NCI-H69 (cell line): ENCODE measurements at regions not wholly inside any gene's neighbourhood (a gene's known extent, or its start where the extent isn't known, plus 50 kb on each side); places are given as distances from the start of the nearest gene placed in this dataset.
"Not testable (repeated sequence)": the region's sequence is repeated elsewhere in the genome, so short reads cannot be mapped to it uniquely, and the experiment has no call there.

Experiments
- DNase-seq: peaks from one replicate; lab custom pipeline; 2025; lab: John Stamatoyannopoulos, UW

DNA sequence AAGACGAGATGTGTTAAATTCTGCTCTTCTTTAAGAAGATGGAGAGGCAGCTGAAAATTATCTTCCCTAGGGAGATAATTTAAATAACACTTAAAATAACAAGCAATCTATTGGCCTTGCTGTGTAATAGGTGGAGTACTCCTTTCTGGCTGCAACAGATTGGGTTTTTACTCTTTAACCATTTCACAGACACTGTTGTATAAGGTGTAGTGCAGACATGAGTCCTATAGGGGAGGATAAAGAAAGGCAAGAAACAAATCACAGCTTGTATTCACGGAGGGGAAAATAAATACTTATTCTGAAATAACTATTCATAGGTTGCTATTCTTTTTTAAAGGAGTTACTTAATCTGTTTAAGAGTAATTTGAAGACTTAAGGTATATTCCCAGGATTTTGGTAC is 252.0 kb downstream of the ZPLD1 start:
- no peak for DNase-seq

- DNase-seq = peak; percentile 49
Measured at GRCh38 chr3:102687851-102688555, 253.2 kb downstream of the ZPLD1 start.

- no peak for DNase-seq
Measured at GRCh38 chr3:102688556-102688930, 253.7 kb downstream of the ZPLD1 start.

- DNase-seq = no peak
Measured at GRCh38 chr3:102691507-102691906, 256.7 kb downstream of the ZPLD1 start.

GRCh38 chr3:102699104-102699818 is 264.4 kb downstream of the ZPLD1 start:
- DNase-seq = no peak

DNA sequence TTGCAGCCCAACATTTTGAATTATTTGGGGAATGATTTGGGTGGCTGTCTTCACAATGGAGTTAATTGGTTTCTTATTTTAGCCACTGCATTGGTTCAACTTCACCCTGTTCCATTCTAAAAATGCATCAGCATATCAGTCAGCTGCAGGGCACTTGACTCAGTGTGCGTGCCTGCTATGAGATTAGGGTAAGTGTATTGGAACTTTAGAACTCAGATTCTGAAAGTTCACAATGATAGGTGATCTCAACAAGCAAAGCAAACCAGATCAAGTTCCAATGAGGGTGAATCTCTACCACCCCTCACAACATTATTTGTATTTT is 265.0 kb downstream of the ZPLD1 start:
- DNase-seq = no peak

DNA sequence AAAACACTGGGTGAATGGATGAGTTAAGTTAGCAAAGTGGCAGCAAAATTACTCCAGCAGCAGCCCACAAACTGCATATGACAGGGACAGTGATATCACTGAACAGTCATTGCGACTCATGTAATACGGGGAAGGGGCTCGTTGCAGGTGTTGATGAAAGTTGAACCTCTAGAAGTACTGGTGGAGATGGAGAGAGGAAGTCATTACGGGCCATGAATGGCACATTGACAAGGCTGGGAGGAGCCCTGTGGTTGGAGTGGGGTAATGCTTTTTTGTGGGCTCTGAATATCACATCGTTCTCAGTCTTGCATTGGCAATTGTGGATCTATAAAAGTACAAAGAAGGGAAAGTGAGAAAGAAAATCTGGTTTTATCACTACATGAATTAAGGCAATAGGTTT is 278.1 kb downstream of the ZPLD1 start:
- DNase-seq = no peak

DNA sequence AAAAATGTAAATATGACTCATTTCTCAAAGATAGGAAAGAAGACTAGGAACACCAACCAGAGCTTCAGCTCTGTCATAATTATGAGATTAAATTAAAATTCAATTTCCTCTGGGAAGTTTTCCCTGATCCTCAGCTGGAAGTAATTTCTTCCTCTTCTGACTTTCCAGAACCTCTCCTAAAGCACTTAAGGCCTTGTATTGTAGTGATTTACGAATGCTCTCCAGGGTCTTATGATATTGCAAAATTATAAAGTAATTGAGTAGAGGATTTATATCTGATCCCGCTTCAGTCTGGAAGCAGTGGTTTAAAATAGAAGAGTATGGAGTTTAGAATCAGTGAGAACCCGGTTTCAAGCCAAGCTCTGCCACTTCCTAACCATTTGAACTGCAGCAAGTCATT is 279.8 kb downstream of the ZPLD1 start:
- DNase-seq = no peak

GRCh38 chr3:102715030-102715697 is 280.3 kb downstream of the ZPLD1 start:
- DNase-seq = no peak

DNA sequence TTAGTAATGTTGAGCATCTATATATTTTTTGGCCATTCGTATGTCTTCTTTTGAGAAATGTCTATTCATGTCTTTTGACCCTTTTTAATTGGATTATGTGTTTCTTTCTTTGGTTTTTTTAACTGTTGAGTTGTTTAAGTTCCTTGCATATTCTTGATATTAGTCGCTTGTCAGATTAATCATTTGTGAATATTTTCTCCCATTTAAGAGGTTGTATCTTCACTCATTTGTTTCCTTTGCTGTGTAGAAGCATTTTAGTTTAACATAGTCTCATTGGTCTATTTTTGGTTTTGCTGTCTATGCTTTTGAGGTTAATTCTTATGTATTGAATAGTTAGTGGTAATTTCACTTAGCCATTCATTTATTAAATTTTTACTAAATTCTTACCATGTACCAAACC is 283.8 kb downstream of the ZPLD1 start:
- no peak for DNase-seq

- no peak for DNase-seq
Measured at GRCh38 chr3:102722317-102722716, 287.5 kb downstream of the ZPLD1 start.

DNA sequence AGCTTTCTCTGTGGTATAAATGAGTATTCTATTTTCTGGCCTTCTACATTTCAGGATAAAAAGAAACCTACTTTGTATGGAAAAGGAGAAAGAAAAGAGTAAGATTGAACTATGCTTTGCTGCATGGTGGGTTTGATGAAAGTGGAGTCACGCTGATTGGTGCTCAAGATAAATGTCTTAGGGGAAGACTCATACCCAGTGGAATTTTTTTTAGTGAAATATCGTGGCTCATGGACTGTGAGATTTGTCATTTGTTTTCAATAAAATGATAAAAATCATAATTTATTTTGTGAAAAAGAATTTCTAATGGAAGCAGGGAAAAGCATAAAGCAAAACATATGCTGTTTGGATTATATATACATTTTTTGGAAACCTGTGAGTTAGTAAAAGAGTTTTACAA is 292.5 kb downstream of the ZPLD1 start:
- DNase-seq = no peak

DNA sequence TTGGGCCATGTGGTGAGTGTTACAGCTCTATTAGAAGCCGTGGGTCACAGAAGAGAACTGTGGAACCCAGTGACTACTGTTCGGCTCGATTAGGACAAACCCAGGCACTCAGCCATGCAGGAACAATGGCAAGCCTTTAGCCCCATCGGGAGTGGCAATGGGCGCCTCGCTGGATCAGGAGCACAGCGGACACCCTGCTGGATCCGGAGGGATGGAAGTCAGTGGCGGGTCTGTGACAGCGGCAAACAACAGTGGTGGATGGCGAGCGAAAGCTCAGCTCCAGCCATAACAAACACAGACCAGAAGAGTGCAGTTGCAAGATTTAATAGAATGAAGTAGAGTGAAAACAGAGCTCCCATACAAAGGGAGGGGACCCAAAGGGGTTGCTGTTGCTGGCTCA is 297.8 kb downstream of the ZPLD1 start:
- DNase-seq = not testable (repeated sequence)

- DNase-seq = no peak
Measured at GRCh38 chr3:102733791-102734563, 299.2 kb downstream of the ZPLD1 start.

DNA sequence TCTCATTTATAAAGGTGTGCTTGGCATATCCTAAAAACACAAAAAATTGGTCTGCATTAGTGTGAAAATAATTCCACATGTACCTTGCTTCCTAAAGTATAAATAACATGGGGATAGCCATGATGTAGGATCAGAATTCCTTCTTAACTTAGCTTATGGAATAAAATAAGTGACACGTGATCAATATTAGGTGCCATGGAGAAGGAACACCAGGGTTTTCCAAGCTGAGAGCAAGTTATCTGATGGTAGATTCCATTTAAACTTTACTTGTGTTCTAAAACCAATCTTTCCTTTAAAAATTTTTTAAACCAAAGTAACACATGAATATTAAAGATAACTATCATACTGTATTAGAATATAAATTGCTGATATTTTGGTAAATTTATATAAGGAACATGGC is 300.5 kb downstream of the ZPLD1 start:
- no peak for DNase-seq

DNA sequence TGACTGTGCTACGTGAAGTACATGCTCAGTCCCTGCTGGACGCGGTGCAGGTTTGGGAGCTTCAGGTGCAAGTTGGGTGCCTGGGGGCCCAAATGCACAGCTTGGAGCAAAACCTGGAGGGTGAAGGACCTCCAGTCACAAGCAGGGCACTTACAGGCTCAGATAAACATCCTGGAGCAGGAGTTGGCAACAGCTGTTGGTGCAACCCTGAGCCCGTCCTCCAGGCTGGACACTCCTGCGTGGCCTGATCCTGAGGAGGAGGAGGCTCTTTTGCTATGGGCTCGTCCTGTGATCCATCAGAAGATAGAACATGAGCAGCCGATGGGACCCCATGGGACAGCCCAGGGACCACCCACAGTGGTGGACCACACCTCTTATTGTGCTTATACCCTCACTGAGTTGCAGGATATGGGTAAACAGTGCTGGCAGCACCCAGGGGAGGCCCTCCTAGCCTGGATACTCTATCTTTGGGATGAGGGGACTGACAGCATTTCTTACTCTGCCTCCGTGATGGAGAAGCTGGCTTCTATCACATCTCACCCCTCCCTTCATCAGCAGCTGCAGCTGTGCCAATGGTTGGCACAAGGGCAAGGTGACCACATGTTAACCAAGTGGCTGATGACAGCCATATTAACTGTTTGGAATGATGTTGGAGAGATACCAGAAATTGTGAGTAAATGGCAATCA is 301.6 kb downstream of the ZPLD1 start:
- no peak for DNase-seq

- no peak for DNase-seq
Measured at GRCh38 chr3:102736975-102737304, 302.1 kb downstream of the ZPLD1 start.

DNA sequence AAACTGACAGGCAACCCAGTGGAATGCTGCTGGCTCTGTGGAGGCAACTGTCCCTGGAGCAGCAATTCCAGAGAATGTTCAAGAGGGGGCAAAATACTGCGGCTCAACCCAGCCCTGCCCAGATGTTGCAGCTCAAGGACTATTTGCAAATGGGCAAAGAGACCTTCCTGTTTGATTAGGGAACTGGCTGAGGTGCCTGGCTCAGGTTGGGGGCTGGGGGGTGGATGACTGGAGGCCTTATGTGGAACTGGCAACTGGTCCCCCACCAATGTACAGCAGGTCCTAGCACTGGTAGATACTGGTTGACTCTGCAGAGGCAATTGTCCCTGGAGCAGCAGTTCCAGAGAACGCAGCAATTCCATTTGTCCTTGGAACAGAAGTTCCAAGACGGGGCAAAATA is 302.5 kb downstream of the ZPLD1 start:
- DNase-seq = no peak

DNA sequence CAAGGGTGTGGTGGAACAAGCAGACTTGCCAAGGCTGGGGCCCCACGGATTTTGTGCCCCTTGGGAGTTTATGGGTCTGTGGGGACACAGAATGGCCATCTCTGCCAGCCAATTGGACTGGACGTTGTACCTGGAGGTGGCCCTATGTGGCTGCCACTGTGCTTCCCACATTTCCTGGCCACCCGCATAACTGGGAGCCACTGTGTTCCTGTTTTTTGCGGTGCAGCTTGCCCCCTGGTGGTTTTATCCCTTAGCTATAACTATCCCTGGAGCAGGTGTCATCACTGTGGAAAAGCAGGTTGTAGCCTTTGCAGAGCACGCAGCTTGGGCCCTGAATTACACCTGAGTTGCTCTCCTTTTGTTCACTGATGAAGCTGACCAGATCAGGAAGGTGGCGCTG is 306.3 kb downstream of the ZPLD1 start:
- DNase-seq = peak; percentile 22

DNA sequence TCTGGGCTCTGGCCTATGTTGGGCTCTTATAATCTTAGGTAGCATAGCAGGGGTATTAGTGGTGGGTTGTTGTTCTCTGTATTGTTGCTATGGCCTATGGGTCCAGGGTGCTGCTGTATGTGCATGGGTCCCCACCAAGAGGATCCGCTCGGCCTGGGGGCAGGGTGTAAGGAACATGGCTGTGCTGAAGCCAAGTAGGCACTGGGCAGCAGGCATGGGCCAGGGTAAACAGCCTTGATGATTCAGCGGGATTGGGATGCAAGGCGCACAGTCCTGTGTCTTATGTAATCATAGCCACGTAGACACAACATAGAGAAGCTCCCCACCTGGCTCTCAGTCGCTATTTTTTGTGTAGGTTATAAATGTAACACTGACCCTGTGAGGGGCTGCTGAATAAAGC is 306.9 kb downstream of the ZPLD1 start:
- DNase-seq = no peak

DNA sequence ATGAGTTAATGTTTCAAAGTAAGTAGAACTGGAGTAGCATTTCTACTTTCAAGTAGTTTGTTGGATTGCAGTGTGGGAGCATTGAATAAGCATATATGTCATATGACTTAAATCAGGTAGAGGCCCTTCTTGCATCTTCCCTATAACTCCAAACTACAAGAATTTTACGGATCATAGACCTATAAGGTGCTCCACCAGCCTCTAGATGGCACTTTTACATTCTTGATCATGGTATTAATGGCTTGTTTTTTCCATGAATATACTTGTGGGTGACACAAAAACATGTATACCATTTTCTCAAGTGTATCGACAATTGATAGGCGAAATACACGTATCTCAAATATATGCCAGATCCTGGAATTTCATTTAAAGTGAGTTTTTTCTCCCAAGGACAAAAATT is 311.1 kb downstream of the ZPLD1 start:
- DNase-seq = peak; percentile 20

DNA sequence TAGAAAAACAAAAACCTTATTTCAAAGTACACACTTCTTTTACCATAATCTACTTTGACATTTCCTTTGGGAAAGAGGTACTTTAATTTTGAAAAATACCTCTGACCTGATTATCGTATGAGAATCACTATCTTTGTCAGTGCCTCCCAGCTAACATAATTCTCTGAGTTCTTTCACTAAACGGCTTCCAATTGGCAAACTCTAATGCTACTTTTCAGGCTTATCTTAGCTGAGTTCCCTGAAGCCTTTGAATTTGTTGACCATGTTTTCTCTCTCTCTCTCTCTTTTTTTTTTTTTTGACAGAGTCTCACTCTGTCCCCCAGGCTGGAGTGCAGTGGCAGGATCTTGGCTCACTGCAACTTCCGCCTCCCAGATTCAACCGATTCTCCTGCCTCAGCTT is 312.8 kb downstream of the ZPLD1 start:
- no peak for DNase-seq
